ENCODE measurements at regions not wholly inside any gene's neighbourhood (a gene's known extent, or its start where the extent isn't known, plus 50 kb on each side); places are given as distances from the start of the nearest gene placed in this dataset.
"Not testable (repeated sequence)": the region's sequence is repeated elsewhere in the genome, so short reads cannot be mapped to it uniquely, and the experiment has no call there.

DNA sequence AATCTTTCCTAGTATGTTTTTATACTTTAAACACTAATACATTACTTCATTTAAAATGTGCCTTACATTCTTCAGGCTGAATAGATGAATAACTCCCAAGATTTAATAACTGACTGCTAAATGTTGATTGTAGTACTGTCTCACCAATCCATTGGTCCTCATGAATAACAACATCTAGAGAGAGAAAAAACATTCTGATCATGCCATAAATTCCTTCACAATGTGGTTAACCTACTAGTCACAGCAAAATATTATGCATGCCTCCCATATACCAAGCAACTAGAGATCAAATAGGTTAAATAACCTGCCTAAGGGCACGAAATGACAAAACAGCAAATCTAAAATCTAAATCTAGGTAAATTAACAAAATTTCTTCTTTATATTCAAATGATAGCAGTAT lies 66.2 kb downstream of the SYT15 start:
- not testable (repeated sequence) for DNase-seq

DNA sequence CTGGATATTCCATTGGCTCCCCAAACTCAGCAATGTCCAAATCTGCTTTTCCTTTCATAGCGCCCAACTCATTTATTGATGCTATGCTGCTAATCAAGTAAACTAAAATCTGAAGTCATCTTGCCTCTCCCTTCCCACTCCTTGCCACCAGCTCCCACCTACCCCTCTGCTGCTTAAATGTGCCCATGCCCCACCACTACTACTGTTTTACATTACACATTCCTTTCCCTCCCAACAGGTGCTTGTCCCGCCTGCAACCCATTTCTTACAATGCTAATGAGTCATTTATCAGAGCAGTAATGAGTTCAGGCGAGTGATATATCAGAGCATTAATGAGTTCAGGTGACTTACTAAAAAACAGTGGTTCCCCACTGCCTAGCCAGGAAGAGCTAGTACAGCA lies 67.2 kb downstream of the SYT15 start:
- not testable (repeated sequence) for DNase-seq

DNA sequence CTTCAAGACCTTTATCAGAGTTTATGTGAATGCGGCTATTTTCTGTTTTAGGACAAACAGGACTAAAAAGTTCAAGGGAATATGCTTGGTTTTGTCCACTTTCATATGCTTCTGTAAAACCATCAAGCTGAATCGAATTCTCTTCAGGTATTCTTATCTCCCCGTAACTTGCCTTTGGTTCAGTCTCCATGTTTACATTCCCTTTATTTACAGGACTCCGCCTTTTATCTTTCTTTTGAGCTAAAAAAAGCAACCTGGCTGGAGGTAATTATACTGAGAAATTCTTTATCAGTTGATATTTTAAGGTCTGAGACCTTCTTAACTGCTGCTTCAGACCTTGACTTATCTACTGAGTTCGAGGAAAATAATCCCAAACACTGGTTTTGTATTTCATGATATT lies 72.0 kb downstream of the SYT15 start:
- not testable (repeated sequence) for DNase-seq

DNA sequence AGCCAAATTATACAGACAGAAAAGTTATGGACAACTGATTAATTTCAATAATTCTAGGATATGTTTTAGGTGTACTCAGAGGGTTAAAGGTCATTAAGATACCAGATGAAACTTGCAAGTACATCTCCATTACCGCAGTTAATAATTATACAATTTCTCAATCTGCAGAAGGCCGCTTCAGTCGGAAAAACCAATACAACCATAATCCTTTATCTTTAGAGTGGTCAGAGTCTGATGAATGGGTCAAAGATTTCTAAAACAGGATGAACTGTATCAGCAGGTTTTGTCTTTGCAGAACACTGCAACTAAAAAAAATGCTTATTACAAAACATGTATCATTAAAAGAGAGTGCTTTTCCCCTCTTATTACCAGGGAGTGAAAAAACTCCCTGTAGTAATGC lies 78.5 kb downstream of the SYT15 start:
- not testable (repeated sequence) for DNase-seq

DNA sequence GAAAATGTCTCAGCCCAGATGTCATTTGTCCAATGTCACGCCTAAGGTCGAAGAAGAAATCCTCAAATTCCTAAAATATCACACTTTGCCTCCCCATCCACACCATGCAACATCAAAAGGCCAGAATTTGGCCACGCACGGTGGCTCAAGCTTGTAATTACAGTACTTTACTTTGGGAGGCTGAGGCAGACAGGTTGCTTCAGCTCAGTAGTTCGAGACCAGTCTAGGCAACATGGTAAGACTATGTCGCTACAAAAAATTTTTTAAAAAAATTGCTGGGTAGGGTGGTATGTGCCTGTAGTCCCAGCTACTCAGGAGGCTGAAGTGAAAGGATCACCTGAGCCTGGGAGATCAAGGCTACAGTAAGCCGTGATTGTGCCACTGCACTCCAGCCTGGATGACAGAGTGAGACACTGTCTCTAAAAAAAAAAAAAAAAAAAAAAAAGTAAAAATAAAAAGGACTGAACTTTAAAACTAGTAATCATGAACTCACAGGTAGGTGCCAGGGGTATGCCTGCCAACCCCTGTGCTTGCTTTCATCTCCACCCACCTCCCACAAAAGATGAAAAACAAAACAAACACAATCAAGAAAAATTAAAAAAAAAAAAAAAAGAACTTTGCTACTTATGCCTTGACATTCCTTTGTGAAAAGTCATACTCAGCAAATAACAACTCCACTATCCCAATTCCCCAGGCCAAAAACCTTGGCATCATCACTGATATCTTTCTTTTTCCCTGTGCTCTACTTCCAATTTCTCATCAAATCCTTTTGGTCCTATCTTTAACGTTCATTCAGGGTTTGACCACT lies 81.3 kb downstream of the SYT15 start:
- not testable (repeated sequence) for DNase-seq

DNA sequence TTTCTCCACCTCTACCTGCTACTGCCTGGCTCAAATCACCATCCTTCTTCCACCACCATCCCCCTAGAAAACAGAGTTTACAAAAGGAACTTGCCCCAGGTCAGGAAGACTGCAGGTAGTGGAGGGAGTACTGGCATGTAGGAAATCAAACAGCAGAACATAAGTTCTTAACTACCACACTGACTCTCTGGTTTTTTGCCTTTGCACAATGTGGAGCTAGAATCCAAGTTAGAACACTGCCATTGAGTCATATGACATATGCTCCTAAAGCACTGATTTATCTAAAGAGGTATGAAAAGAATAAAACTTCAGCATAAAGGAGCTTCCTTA lies 81.9 kb downstream of the SYT15 start:
- DNase-seq = not testable (repeated sequence)

DNA sequence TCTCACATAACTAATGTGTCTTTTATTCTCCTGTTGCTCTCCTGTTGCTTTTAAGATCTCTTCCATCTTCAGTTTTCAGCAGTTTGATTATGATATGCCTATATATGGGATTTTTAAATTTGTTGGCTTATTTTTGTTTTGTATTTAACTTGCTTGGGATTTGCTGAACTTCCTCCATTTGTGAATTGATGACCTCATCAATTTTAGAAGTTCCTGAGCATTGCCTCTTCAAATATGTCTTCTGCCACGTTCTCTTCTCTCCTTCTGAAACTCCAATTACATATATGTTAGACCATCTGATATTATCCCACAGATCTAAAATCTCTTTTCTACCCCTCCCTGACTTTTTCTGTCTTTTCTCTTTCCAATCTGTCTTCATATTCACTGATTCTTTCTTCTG lies 86.6 kb downstream of the SYT15 start:
- DNase-seq = not testable (repeated sequence)

DNA sequence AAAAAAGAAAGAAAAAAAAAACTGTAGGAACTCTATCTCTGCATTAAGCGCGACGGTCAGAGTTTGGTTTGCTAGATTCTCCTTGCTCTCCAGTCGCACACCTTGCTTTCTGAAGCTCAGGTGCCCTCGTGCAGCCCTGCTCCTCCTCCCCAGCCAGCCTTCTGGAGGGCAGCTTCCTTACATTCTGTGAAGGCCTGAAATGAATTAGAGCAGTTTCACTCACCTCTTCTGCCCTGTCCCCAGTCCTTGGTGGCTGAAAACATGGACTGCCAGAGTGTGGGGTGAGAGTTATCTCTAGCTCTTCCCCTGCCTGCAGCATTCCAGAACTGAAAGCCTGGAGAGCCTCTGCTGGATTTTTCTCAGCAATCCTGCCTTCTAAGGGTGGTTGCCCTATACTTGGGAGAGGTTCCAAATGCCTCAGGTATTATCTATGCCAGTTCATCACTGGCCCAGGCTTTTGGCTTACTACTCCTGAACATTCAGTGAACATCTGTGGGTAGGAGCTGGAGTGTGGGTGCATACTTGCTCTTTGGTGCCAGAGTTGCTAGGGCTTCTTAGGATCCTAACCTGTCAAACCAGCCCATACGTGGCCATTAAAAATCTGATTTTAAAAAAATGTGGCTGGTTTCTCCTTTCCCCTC lies 89.5 kb downstream of the SYT15 start:
- not testable (repeated sequence) for DNase-seq

DNA sequence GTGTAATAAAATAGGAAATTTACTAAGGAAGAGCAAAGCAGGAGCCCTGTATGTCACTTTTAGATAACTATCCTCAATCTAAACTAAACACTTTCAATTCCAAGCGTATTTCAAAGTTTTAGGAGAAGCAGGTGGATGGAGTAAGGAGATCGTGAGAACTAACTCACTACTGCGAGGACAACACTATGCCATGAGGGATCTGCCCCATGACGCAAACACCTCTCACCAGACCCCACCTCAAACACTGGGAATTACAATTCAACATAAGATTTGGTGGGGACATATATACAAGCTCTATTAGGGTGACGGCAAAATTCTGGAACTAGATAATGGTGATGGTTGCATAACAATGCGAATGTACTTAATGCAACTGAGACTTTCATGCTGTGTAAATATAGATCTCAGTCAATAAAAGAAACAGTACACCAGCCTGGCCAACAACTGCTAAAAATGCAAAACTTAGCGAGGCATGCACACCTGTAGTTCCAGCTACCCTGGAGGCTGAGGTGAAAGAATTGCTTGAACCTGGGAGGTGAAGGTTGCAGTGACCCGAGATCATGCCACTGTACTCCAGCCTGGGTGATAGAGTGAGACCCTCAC lies 99.0 kb downstream of the SYT15 start:
- not testable (repeated sequence) for DNase-seq

DNA sequence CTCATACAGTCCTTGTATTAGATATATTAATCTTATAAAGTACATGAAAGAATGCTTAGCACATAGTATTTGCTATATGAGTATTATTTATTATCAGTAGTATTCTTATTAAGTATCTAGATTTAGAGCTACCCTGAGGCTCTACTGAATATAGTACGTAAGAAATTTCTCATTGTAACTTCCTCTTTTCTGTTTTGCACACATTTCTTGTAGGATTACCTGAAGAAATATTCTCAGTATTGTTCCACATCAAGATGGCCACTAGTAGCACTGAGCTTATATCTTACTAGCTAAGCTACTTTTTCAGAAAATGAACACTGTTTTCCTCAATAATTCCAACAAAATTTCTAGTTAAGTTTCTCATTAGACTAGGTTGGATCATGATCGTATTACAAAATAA lies 112.5 kb downstream of the SYT15 start:
- DNase-seq = not testable (repeated sequence)

DNA sequence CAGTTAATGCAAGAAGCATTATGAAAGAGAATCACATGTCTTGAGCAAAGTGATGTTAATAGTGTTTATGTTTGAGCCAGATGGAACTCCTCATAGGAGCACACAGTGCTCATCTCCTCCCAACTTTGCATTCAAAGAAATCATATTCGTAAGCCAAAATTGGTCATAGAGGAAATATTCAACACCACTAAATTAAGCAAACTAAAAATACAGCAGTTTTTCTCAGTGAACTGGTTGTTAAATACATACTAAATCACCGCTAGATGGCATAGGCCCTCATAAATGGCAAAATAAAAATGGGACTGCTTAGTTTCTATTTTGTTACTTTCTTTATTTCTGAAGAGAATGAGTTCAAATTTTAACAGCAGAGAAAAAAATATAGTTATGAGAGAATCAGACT lies 114.3 kb downstream of the SYT15 start:
- DNase-seq = not testable (repeated sequence)

DNA sequence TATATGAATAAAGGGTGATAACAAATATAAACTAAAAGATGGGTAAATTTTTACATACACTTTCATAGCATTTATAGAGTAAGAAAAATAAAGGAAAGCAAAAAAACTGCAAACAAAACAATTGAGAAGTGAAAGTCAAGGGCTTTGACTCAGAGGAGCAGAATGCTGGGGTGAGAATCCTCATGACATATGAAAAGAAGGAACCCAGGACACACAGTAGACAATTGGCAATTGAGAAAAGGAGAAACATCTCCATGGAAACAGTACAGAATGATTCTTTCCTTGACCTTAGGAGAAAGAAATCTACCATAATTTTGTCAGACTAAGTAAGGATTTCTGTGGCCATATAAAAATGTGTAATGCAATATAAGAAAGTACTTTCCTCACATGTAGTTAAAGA lies 138.3 kb downstream of the SYT15 start:
- not testable (repeated sequence) for DNase-seq

DNA sequence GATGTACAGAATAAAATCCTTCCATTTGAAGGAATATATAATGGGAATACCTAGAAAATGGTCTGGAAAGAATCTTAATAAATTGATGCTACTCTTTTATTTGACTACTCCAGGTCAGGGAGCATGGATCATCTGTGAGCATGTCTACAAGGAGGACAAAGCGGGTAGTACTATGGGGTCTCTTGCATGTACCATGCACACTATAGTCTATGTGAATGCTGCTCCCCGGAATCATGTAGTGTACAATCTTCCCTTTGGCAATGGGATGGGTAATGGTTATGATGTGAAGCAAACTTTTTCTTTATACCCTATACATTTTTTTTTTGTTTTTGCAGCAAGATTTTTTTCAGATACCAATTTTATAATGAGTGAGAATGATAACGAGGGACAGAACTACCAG lies 139.1 kb downstream of the SYT15 start:
- DNase-seq = not testable (repeated sequence)

DNA sequence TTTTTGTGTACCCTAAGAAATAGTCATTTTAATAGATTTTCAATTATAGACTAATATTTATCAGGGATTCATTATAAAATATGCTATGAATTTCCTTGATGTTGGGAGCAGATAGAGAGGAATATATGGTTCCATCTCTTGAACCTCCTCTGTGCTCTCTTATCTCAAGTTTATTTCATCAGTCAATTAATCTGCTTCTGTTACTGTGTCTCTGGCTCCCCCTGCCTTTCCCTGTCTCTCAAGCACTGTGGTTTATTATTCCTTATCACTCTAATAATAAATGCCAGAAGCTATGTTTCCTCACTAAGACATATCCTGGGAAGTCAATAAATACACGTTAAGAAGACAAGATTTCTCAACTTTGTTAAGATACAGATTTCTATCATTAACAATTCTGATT lies 141.5 kb downstream of the SYT15 start:
- DNase-seq = not testable (repeated sequence)

DNA sequence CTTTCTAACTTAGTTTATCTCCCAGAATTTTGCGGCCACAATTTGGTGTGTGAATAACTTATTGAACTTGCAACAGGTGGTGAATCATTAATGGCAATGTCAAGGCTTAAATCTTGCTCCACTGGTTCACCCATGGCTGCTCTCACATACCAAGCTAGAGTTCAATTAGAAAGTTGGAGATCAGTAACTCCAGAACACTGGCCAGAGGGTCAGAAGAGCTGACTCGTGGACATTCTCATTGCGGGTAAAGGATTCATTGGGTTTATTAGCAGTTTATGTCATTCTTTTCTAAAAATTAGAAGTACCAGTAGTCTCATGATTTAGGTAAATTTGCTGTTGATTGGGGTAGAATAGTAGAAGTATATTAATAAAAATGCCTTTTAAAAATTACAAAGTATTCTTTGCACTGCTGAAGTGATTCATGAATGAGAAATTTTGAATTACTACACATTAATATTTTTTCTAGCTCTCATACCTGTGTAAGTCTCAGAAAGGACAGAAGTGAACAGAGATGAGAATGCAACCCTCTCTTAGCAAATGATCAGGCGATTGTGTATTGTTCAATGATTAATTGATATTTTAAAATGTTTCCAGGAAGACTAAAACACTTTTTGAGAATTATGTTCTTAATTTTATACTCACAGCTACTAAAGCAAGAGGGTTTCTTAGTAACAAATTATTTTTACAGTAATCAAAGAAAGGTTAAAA lies 142.0 kb downstream of the SYT15 start:
- DNase-seq = not testable (repeated sequence)

DNA sequence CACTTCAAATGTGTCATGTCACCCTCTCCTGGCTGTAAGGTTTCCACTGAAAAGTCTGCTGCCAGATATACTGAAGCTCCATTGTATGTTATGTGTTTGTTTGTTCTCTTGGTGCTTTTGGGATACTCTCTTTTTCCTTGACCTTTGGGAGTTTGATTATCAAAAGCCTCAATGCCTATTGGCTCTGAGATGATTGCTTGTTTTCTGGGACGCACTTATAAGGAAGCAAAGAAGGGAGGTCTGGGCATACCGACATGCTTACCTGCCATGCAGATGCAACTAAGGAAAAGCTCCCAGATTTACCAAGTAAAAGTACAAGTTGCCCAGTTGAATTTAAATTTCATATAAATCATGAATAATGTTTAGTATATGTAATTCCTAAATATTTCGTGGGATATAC lies 145.3 kb downstream of the SYT15 start:
- not testable (repeated sequence) for DNase-seq

DNA sequence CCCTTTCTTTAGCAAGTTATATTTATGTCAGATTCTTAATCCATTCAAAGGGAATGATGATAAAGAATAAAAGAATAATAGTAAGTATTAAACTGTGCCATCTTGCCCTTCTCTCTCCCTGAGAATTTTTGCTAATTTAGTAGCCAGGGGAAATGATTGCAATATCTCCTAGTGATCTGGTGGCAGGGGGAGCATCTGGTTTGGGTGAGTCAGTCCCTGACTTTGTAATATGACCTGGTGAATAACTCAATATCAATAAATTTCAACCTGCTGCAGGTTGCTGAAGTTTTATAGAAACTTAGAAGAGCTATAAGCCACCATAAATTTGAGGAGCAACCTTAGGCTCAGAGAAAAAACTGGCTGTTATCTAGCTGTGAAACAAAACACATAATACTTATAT lies 149.4 kb downstream of the SYT15 start:
- not testable (repeated sequence) for DNase-seq

DNA sequence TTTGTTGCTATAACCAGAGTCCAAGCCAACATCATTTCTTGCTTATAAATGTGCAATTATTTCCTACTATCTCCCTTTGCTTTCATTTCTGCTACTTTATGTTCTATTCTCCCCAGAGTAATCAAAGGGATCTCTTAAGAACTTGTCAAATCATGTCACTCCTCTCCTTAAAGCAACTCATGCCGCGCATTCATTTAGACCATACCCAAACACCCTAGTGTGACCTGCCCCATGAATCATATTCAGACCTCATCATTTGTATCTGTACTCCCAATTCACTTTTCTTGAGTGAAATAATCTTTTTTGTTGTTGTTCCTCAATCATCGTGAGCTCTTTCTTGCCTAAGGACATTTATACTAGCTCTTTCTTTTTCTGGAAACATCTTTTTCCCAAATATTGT lies 151.8 kb downstream of the SYT15 start:
- DNase-seq = not testable (repeated sequence)

DNA sequence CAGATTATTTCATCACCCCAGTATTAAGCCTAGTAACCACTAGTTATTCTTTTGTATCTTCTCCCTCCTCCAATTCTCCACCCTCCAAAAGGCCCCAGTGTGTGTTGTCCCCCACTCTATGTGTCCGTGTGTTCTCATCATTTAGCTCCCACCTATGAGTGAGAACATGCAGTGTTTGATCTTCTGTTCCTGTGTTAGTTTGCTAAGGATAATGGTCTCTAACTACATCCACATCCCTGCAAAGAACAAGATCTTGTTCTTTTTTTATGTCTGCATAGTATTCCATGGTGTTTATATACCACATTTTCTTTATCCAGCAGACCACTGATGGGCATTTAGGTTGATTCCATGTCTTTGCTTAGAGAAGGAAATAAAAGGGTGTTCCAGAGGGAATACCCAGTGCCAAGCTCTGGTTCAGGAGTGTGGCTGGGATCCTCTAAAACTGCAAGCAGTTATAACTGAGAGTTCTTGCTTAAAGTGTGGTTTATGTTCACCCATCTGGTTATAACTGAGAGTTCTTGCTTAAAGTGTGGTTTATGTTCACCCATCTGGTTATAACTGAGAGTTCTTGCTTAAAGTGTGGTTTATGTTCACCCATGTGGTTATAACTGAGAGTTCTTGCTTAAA lies 154.8 kb downstream of the SYT15 start:
- not testable (repeated sequence) for DNase-seq

DNA sequence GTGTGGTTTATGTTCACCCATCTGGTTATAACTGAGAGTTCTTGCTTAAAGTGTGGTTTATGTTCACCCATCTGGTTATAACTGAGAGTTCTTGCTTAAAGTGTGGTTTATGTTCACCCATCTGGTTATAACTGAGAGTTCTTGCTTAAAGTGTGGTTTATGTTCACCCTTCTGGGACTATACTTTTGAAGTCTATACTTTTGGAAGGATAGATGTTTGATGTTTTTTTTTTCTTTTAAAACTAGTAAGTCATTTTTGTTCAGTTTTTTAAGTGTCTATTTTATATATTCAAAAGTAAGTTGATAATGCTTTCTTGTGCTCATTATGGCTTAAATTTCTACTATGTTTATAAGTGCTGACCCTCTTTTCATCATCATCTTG lies 155.3 kb downstream of the SYT15 start:
- DNase-seq = not testable (repeated sequence)

DNA sequence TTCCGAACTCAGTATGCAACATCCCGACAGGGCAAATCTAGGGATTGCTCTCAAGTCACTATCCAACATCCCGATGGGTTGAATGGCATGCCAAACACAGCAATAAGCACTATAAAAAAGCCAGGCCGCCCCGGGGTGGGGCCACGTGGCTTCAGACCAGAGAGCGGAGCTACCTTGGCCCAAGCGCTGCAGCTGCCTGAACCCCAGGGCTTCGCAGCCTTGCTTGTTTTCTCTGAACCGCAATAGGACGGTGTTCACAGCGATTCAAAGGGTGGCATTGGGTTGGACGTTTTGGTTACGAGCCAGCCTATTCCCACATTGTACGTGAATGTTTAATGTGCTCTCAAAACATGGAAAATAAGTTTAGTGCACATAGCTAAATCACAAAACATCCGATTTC lies 161.0 kb downstream of the SYT15 start:
- not testable (repeated sequence) for DNase-seq

DNA sequence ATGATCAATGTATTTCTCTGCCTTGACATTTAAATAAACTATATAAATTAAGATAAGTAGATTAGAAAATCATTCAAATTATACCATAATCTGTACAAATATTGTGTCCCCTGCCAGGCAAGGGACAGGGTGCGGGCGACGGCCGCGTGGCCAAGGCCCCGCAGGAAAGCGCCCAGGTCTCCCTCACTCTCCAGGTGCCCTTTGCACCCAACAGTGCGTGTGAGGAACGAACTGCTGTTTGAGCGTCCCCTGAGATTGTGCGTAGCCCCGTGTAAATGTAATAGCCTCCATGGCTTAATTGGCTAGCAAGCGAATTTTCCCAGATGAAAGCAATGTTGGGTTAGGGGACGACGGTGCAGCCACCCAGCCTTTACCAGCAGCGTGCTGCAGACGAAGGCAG lies 161.4 kb downstream of the SYT15 start:
- DNase-seq = not testable (repeated sequence)

DNA sequence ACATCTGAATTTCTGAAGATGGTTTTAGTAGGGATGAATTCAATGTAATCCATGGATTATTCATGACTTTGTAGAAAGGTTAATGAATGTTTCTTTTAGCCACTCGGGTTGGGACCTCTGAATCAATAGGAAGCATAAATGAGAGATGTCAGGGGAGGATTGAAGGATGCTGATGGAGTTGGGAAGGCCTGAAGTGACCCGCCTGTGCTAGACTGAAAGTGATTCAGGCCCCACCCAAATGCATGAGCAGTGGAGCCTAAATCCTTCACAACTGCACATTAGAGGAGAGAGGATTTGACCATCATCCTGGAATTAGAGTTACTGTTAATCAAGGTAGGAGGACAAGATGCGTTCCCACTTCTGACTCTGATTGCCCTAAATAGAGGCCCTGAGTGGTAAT lies 162.2 kb upstream of the PTPN20 start:
- not testable (repeated sequence) for DNase-seq

Measured in NCI-H774 (cell line).